ENCODE measurements at regions not wholly inside any gene's neighbourhood (a gene's known extent, or its start where the extent isn't known, plus 50 kb on each side); places are given as distances from the start of the nearest gene placed in this dataset.

DNA sequence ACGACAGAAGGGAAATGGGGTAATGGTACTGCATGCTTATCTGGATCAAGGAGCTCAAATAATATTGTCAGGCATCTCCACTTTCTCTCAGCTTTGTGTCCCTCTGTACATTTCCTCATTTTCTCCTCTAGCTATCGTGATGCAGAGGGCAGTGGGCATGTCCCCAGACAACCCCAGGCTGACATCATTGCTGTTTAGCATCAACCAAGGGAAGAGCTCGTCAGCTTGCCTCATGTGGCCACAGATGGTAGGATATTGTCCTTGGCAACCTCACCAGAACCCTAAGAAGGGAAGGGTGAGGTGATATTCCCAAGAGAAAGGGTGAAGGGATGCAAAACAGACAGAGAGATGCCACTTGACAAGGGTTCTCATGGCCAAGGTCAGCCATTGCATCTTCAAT lies 58.3 kb downstream of the MAFB start (continued):
- TF ChIP-seq ZNF639 (tag by site-specific recombination; IDR thresholded peaks at IDR 0.05) = no peak

DNA sequence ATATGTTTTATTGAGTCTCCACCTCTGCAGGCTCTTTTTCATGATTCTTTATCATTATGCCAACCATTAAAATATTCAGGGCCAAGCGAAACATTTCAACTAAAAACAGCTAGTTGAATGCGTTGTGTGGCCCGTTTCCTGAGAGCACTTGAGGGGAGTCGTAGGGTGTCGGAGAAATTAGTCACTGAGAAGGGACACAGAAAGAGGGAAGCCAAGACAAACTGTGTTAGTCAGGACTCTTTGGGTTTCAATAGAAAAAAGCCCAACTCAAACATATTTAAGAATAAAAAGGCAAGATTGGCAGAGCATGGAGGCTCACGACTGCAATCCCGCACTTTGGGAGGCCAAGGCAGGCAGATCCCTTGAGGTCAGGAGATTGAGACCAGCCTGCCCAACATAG lies 58.9 kb downstream of the MAFB start:
- ChIA-PET POLR2A (interaction anchor here (1.2 kb wide), 1 partner anchor 59 kb away, joined by 4 read pairs; the partner anchor contains the start of gene MAFB), CTCF (interaction anchor here (1.2 to 1.7 kb wide), 3 partner anchors 9 to 58 kb away, joined by 4 to 5 read pairs (median 4); partner anchors contain the start of gene MAFB)
- no peak for TF ChIP-seq ZBTB20 (tag by site-specific recombination; IDR thresholded peaks at IDR 0.05)
- TF ChIP-seq ZNF426 (tag by site-specific recombination; IDR thresholded peaks at IDR 0.05) = no peak
- no peak for TF ChIP-seq ZFP69B (tag by site-specific recombination; IDR thresholded peaks at IDR 0.05)
- no peak for TF ChIP-seq ZNF692 (tag by site-specific recombination; IDR thresholded peaks at IDR 0.05)
- TF ChIP-seq RBAK (tag by site-specific recombination; IDR thresholded peaks at IDR 0.05) = no peak
- no peak for TF ChIP-seq ZNF621 (tag by site-specific recombination; IDR thresholded peaks at IDR 0.05)
- TF ChIP-seq ZBTB17 (tag by site-specific recombination; IDR thresholded peaks at IDR 0.05) = no peak
- no peak for TF ChIP-seq ZNF76 (tag by site-specific recombination; IDR thresholded peaks at IDR 0.05; ENCODE audit: borderline replicate concordance, low read depth)
- TF ChIP-seq ZBTB21 (tag by site-specific recombination; IDR thresholded peaks at IDR 0.05) = no peak
- TF ChIP-seq ZNF658 (tag by site-specific recombination; IDR thresholded peaks at IDR 0.05) = no peak
- TF ChIP-seq ZNF280D (tag by site-specific recombination; IDR thresholded peaks at IDR 0.05) = no peak
- no peaks in the 10 kb centered on the region for H3K4me1 ChIP-seq (ENCODE audit: control insufficient read depth, insufficient read depth, low read length)
- no peak overlapping the region for H3K4me3 ChIP-seq (ENCODE audit: low read depth, low read length)
- no peaks in the 10 kb centered on the region for H3K36me3 ChIP-seq (ENCODE audit: control insufficient read depth in 2 of 2, insufficient read depth in 1 of 2, low read length in 2 of 2)
- no peaks in the 10 kb centered on the region for H3K9me3 ChIP-seq (ENCODE audit: control insufficient read depth, insufficient read depth, low read depth, low read length)
- no peak overlapping the region for H3K27ac ChIP-seq (ENCODE audit: extremely low read depth, low read depth, low read length)

DNA sequence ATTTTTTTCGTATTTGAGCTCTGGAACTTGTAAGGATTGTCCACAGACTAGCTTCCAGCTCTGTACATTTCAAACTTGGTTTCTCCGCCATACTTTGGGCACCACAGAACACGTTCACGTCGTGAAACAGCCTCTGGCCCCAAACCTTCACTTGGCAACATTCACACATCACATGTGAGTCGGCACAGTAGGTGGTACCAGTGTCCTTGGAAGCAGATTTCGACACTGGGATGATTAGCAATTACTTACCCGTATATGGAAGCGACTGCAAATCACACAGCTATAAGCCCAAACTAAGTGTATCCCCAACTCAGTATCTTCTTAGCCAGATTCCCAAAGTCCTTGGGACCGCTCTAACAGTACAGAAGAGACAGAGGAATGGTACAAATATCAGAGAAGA lies 60.2 kb downstream of the MAFB start:
- ChIA-PET CTCF (interaction anchor here (1.2 kb wide), 1 partner anchor 11 kb away, joined by 5 read pairs; no protein-coding TSS in a partner anchor), POLR2A (no interaction called here)
- TF ChIP-seq ZNF707 (tag by site-specific recombination; IDR thresholded peaks at IDR 0.05) = no peak
- TF ChIP-seq, protein P1, sequence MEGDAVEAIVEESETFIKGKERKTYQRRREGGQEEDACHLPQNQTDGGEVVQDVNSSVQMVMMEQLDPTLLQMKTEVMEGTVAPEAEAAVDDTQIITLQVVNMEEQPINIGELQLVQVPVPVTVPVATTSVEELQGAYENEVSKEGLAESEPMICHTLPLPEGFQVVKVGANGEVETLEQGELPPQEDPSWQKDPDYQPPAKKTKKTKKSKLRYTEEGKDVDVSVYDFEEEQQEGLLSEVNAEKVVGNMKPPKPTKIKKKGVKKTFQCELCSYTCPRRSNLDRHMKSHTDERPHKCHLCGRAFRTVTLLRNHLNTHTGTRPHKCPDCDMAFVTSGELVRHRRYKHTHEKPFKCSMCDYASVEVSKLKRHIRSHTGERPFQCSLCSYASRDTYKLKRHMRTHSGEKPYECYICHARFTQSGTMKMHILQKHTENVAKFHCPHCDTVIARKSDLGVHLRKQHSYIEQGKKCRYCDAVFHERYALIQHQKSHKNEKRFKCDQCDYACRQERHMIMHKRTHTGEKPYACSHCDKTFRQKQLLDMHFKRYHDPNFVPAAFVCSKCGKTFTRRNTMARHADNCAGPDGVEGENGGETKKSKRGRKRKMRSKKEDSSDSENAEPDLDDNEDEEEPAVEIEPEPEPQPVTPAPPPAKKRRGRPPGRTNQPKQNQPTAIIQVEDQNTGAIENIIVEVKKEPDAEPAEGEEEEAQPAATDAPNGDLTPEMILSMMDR (tag by site-specific recombination; IDR thresholded peaks at IDR 0.05) = no peak
- no peak for TF ChIP-seq ZNF777 (tag by site-specific recombination; IDR thresholded peaks at IDR 0.05; ENCODE audit: borderline replicate concordance)
- no peak for TF ChIP-seq ZNF148 (tag by site-specific recombination; IDR thresholded peaks at IDR 0.05; ENCODE audit: borderline replicate concordance)
- no peak for TF ChIP-seq ZNF112 (tag by site-specific recombination; IDR thresholded peaks at IDR 0.05)
- no peak for TF ChIP-seq ZNF558 (tag by site-specific recombination; IDR thresholded peaks at IDR 0.05)
- TF ChIP-seq ZNF626 (tag by site-specific recombination; IDR thresholded peaks at IDR 0.05) = no peak
- no peak for TF ChIP-seq ZNF239 (tag by site-specific recombination; IDR thresholded peaks at IDR 0.05)
- no peak for TF ChIP-seq ZBTB1 (tag by site-specific recombination; IDR thresholded peaks at IDR 0.05)
- TF ChIP-seq, protein P2, sequence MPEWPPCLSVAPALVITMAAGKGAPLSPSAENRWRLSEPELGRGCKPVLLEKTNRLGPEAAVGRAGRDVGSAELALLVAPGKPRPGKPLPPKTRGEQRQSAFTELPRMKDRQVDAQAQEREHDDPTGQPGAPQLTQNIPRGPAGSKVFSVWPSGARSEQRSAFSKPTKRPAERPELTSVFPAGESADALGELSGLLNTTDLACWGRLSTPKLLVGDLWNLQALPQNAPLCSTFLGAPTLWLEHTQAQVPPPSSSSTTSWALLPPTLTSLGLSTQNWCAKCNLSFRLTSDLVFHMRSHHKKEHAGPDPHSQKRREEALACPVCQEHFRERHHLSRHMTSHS (tag by site-specific recombination; IDR thresholded peaks at IDR 0.05) = no peak

More for the DNA sequence above, 60.2 kb downstream of the MAFB start:
- H3K36me3 ChIP-seq (ENCODE audit: control insufficient read depth in 2 of 2, insufficient read depth in 1 of 2, low read length in 2 of 2) = no peaks in the 10 kb centered on the region
- no peak overlapping the region for H3K4me3 ChIP-seq (ENCODE audit: low read depth, low read length)
- H3K4me1 ChIP-seq (ENCODE audit: control insufficient read depth, insufficient read depth, low read length) = no peaks in the 10 kb centered on the region
- no peaks in the 10 kb centered on the region for H3K9me3 ChIP-seq (ENCODE audit: control insufficient read depth, insufficient read depth, low read depth, low read length)
- H3K27ac ChIP-seq (ENCODE audit: extremely low read depth, low read depth, low read length) = no peak overlapping the region

Measured in HEK293 (cell line).